GM18505 (cell line): ENCODE measurements at regions not wholly inside any gene's neighbourhood (a gene's known extent, or its start where the extent isn't known, plus 50 kb on each side); places are given as distances from the start of the nearest gene placed in this dataset.

Source experiments
- ATAC-seq: cut with Tn5 transposase; IDR thresholded peaks from one replicate; pipeline ENCODE4 v1.9.1; 2021; ENCODE audit not compliant: unreplicated experiment
- POLR2A ChIP-seq: IDR thresholded peaks from 4 replicates; pipeline ENCODE4 v1.6.1; 2011; ENCODE audit warnings: borderline replicate concordance; ENCODE audit not compliant: insufficient read depth, insufficient read length; ENCODE audit errors: extremely low read depth

GRCh38 chr6:105618247-105618646, 215.4 kb upstream of the PREP start:
- no peak for ATAC-seq
- TF ChIP-seq POLR2A = no peak

DNA sequence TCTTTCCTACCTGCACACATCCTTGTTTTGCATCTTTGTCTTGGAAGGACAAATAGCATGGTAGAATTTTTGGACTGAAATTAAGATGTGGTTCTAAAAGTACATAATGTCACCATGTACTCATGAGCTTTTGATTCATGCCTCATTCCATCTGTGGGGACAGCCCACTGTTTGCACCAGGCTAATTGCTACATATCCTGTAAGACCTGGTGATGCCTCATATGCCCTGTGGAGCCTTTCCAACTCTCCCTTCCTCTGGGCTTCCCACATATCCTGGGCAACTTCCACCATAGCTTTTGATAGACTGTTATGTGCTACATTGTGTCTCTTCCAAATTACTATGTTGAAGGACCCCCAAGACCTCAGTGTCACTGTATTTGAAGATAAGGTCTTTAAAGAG, 213.6 kb upstream of the PREP start:
- no peak for TF ChIP-seq POLR2A
- ATAC-seq = no peak

GRCh38 chr6:105611606-105612005, 208.7 kb upstream of the PREP start:
- no peak for ATAC-seq
- TF ChIP-seq POLR2A = no peak

DNA sequence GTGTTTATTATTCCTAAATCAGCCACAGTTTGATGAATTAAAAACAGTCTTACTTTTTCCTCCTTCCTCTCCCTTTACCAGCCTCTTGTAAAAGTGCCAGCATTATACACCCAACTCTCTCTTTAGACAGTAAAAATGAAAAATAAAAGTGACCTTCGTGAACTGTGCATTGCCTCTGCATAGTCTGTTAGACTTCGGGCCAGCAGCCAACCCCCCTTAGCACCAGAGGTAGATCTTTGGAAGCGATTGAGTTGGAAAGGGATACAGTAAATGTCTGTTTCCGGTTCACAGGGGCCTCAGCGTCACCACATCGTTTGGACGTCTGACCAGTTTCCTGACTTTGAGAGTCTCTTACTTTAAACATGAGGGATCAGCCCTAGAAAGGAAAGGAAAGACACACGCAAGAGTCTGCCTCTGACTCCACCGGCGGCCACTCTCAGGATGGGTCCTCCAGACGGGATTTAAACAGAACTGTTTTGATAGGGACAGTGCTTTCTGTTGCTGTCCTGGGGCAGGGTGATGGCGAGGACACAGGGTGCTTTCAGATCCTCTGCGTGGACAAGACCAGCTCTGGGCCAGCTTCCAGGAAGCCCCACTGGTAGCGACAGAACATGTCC, 206.6 kb upstream of the PREP start:
- no peak for TF ChIP-seq POLR2A
- no peak for ATAC-seq

DNA sequence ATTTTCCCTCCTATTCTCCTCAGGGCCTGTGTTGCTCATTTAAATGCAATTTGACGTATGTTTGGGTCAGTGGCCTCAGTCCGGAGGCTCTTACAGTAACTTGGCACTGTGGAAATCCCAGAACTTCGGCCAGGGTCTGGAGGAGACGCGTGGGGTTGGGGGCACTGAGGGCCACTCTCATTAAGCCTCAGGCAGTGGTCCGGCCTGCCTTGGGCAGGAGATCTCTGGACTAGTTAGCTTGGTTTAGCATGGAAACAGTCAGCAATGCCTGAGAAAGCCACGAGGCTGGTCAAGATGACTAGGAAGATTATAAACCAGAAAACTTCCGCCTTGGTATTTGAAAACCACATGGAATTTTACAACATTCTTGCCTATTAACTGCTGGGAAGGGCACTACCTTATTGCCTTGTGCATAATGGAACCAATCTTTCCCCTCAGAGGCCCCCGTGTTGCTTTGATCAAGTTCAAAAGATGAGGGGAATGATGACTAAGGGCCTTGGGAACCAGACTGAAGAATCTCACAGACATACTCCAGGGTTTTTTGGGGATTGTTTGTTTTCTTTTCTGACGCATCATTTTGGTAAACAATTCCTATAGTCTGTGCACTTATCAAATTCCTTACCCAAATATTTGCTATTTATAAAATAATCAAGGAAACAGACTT, 206.0 kb upstream of the PREP start:
- no peak for ATAC-seq
- no peak for TF ChIP-seq POLR2A

- TF ChIP-seq POLR2A = no peak
- ATAC-seq = no peak
Measured at GRCh38 chr6:105607636-105608621, 205.0 kb upstream of the PREP start.

DNA sequence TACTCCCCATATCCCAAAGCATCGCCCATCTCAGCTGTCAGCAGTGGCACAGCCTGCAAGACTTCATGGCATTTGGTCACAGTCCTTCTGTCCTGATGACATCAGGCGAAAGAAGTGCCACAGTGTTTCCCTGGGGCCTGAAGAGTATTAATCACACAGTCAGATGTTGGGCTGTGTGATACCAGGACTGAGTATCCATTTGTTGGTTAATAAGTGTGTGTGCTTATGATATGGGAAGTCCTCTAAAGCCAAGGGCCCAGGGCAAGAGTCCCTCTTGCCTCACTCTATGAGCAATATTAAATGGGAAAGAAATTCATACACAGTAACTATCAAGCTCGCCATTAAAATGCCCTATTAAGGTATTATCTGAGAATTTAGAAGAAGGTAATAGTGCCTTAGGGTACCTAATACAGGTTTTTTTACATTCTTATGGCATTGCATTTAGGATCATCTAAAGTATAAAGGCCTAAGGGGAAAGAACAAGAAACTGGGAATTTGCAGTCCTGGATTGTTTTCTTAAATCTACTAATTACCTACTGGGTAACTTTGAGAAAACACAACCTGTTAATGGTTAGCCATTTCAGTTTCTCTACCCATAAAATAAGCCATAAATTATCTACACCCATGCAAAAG, 204.1 kb upstream of the PREP start:
- TF ChIP-seq POLR2A = no peak
- ATAC-seq = no peak

GRCh38 chr6:105604587-105604884, 201.7 kb upstream of the PREP start:
- ATAC-seq = no peak
- TF ChIP-seq POLR2A = no peak

- TF ChIP-seq POLR2A = no peak
- ATAC-seq = no peak
Measured at GRCh38 chr6:105603788-105604586, 201.1 kb upstream of the PREP start.

GRCh38 chr6:105601541-105602236, 198.8 kb upstream of the PREP start:
- ATAC-seq = peak; percentile 84
- no peak for TF ChIP-seq POLR2A

DNA sequence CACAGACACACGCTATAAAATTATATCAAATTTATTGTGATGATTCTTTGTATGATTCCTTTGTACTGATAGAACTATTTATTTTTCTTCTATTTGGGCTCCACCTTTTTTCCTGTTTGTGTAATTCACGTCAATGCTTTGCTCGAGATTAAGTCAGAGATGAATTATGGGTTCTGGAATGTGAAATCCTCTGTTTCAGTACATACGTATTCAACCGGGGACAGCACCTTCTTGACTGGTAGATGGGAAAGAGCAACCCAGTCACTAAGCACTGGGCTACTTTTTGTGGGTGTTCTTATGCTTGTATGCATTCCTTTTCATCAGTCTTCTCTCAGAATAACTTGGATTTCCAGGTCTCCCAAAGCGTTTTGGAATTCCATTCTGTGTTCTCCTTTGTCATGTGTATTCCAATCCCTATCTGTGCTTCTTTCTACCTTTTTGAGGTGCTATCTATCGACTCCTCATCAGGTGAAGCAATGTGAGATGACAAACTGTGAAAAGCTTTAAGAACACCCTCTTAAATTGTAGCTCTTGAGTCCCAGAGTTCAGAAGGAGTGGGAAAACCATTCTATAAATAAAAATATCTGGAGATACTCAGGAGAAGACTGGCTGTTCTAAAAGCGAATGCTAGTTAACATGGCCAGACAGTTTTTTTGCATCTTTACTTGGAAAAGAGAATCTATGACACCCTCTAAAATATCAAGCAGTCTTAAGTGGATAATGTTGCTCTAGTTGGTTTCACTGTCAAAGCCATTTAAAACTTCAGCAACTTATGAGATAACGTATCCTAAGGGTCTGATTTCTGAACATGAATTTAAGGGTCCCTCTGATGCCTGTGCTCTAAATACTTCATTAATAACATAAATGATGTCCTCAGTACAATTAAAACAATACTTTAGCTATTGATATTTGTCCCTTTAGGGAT, 197.7 kb upstream of the PREP start:
- ATAC-seq = no peak
- no peak for TF ChIP-seq POLR2A
